ENCODE measurements at regions not wholly inside any gene's neighbourhood (a gene's known extent, or its start where the extent isn't known, plus 50 kb on each side); places are given as distances from the start of the nearest gene placed in this dataset.

- no peaks in the 10 kb centered on the region for H3K9me2 ChIP-seq (replicated peaks; ENCODE audit: low read length)
- ATAC-seq = no peak
- no peak overlapping the region for H2AFZ ChIP-seq (ENCODE audit: low read length)
- H4K20me1 ChIP-seq (ENCODE audit: low read length) = no peaks in the 10 kb centered on the region
- H3K4me3 ChIP-seq (ENCODE audit: low read length) = no peak overlapping the region
- no peaks in the 10 kb centered on the region for H3K4me1 ChIP-seq (ENCODE audit: insufficient read depth, low read length)
- H3K36me3 ChIP-seq (ENCODE audit: low read depth, low read length) = no peaks in the 10 kb centered on the region
- no peaks in the 10 kb centered on the region for H3F3A ChIP-seq (ENCODE audit: low read length, unreplicated experiment)
- H3K27me3 ChIP-seq (ENCODE audit: low read length) = 0 out of 2 replicates have a peak, but pooled peaks cover 12% of the 10 kb centered on the region
- H3K79me2 ChIP-seq (ENCODE audit: low read length) = no peaks in the 10 kb centered on the region
- no peak overlapping the region for H3K4me2 ChIP-seq (ENCODE audit: low read length)
- no peaks in the 10 kb centered on the region for H3K9me3 ChIP-seq (ENCODE audit: low read length)
- no peak overlapping the region for H3K27ac ChIP-seq (ENCODE audit: low read length)
- ChIA-PET CTCF (no interaction called here), POLR2A (ENCODE audit: unreplicated experiment) (no interaction called here)
- H3K9ac ChIP-seq (ENCODE audit: low read length) = no peak overlapping the region
- intact Hi-C loops (cut with micrococcal nuclease) = no loop called here
- TF ChIP-seq EZH2 (IDR thresholded peaks at IDR 0.05; ENCODE audit: low read length, unreplicated experiment) = no peak
- no peak for TF ChIP-seq EZH2phosphoT487 (IDR thresholded peaks at IDR 0.05; ENCODE audit: borderline replicate concordance, low read length)
- TF ChIP-seq CTCF (conservative IDR thresholded peaks at IDR 0.05; ENCODE audit: low read depth, low read length) = no peak
- no peak for DNase-seq
- BruUV-seq (replicated peaks) = no TSS peak
These were observed 183.4 kb upstream of the FBXL4 start for GRCh38 chr6:99130897-99131873.

GRCh38 chr6:99129835-99130234 is 182.1 kb upstream of the FBXL4 start:
- POLR2A ChIA-PET (ENCODE audit: unreplicated experiment) = no interaction called here
- H3K36me3 ChIP-seq (ENCODE audit: low read depth, low read length) = no peaks in the 10 kb centered on the region
- H3K9ac ChIP-seq (ENCODE audit: low read length) = no peak overlapping the region
- no peak for DNase-seq
- no peaks in the 10 kb centered on the region for H4K20me1 ChIP-seq (ENCODE audit: low read length)
- no peak for ATAC-seq
- no peaks in the 10 kb centered on the region for H3F3A ChIP-seq (ENCODE audit: low read length, unreplicated experiment)
- TF ChIP-seq EZH2phosphoT487 (IDR thresholded peaks at IDR 0.05; ENCODE audit: borderline replicate concordance, low read length) (no peak), EZH2 (IDR thresholded peaks at IDR 0.05; ENCODE audit: low read length, unreplicated experiment) (no peak), CTCF (conservative IDR thresholded peaks at IDR 0.05; ENCODE audit: low read depth, low read length) (no peak)
- H3K4me3 ChIP-seq (ENCODE audit: low read length) = no peak overlapping the region
- CTCF ChIA-PET = no interaction called here
- no peaks in the 10 kb centered on the region for H3K9me3 ChIP-seq (ENCODE audit: low read length)
- no peaks in the 10 kb centered on the region for H3K4me1 ChIP-seq (ENCODE audit: insufficient read depth, low read length)
- 0 out of 2 replicates have a peak, but pooled peaks cover 12% of the 10 kb centered on the region for H3K27me3 ChIP-seq (ENCODE audit: low read length)
- no TSS peak for BruUV-seq (replicated peaks)
- H3K27ac ChIP-seq (ENCODE audit: low read length) = no peak overlapping the region
- H3K79me2 ChIP-seq (ENCODE audit: low read length) = no peaks in the 10 kb centered on the region
- H3K4me2 ChIP-seq (ENCODE audit: low read length) = no peak overlapping the region
- H3K9me2 ChIP-seq (replicated peaks; ENCODE audit: low read length) = no peaks in the 10 kb centered on the region
- no peak overlapping the region for H2AFZ ChIP-seq (ENCODE audit: low read length)
- intact Hi-C loops (cut with micrococcal nuclease) = no loop called here

- H3K27ac ChIP-seq (ENCODE audit: low read length) = no peak overlapping the region
- no peak overlapping the region for H3K4me2 ChIP-seq (ENCODE audit: low read length)
- ChIA-PET POLR2A (ENCODE audit: unreplicated experiment) (no interaction called here), CTCF (no interaction called here)
- no TSS peak for BruUV-seq (replicated peaks)
- H3K36me3 ChIP-seq (ENCODE audit: low read depth, low read length) = no peaks in the 10 kb centered on the region
- no peaks in the 10 kb centered on the region for H3K4me1 ChIP-seq (ENCODE audit: insufficient read depth, low read length)
- TF ChIP-seq EZH2phosphoT487 (IDR thresholded peaks at IDR 0.05; ENCODE audit: borderline replicate concordance, low read length) (no peak), EZH2 (IDR thresholded peaks at IDR 0.05; ENCODE audit: low read length, unreplicated experiment) (no peak), CTCF (conservative IDR thresholded peaks at IDR 0.05; ENCODE audit: low read depth, low read length) (no peak)
- no peaks in the 10 kb centered on the region for H3K79me2 ChIP-seq (ENCODE audit: low read length)
- ATAC-seq (no peak), DNase-seq (no peak)
- H3K9me2 ChIP-seq (replicated peaks; ENCODE audit: low read length) = no peaks in the 10 kb centered on the region
- intact Hi-C loops (cut with micrococcal nuclease) = no loop called here
- H3K9me3 ChIP-seq (ENCODE audit: low read length) = no peaks in the 10 kb centered on the region
- no peaks in the 10 kb centered on the region for H3F3A ChIP-seq (ENCODE audit: low read length, unreplicated experiment)
- no peak overlapping the region for H3K9ac ChIP-seq (ENCODE audit: low read length)
- H2AFZ ChIP-seq (ENCODE audit: low read length) = no peak overlapping the region
- no peak overlapping the region for H3K4me3 ChIP-seq (ENCODE audit: low read length)
- H4K20me1 ChIP-seq (ENCODE audit: low read length) = no peaks in the 10 kb centered on the region
- H3K27me3 ChIP-seq (ENCODE audit: low read length) = peaks cover 8% of the 10 kb centered on the region; the same call in 1 of the 2 replicates
These were observed 174.0 kb upstream of the FBXL4 start for GRCh38 chr6:99121748-99122147.
